GM23338 (cell line): ENCODE measurements at regions not wholly inside any gene's neighbourhood (a gene's known extent, or its start where the extent isn't known, plus 50 kb on each side); places are given as distances from the start of the nearest gene placed in this dataset.

ENCODE experiments used
- ATAC-seq: fragments of 200-7000 bp; cut with Tn5 transposase; 3 replicates; pipeline ENCODE4 v1.9.1; 2020
- DNase-seq: peaks from one replicate; pipeline ENCODE4 v3.0.0-alpha.2; 2015; ENCODE audit warnings: low spot score
- H2AFZ ChIP-seq: fragments of 200-600 bp; sonication (generic); 2 replicates; pipeline ENCODE4 v1.8.0; 2016; ENCODE audit warnings: antibody characterized with exemption, mild to moderate bottlenecking, moderate library complexity
- H3F3A ChIP-seq: fragments of 200-600 bp; sonication (generic); replicated peaks from 2 replicates; pipeline ENCODE4 v1.8.0; 2017; ENCODE audit warnings: antibody characterized with exemption, mixed run types, low read depth
- H3K27ac ChIP-seq: fragments of 200-600 bp; sonication (generic); 2 replicates; pipeline ENCODE4 v1.6.1; 2016; ENCODE audit warnings: low read depth
- H3K27me3 ChIP-seq: fragments of 200-600 bp; sonication (generic); 2 replicates; pipeline ENCODE4 v1.8.0; 2016; ENCODE audit warnings: mild to moderate bottlenecking, mixed run types, moderate library complexity; ENCODE audit not compliant: insufficient read depth
- H3K36me3 ChIP-seq: fragments of 200-600 bp; sonication (generic); 2 replicates; pipeline ENCODE4 v1.8.0; 2016; ENCODE audit warnings: mild to moderate bottlenecking; ENCODE audit not compliant: insufficient read depth
- H3K4me1 ChIP-seq: fragments of 200-600 bp; sonication (generic); 2 replicates; pipeline ENCODE4 v1.8.0; 2016; ENCODE audit warnings: mild to moderate bottlenecking, moderate library complexity; ENCODE audit not compliant: insufficient read depth
- H3K4me2 ChIP-seq: fragments of 200-600 bp; sonication (generic); 2 replicates; pipeline ENCODE4 v1.7.1; 2017; ENCODE audit warnings: mixed run types
- H3K4me3 ChIP-seq: fragments of 200-600 bp; sonication (generic); 2 replicates; pipeline ENCODE4 v1.6.1; 2016; ENCODE audit warnings: mixed run types
- H3K79me2 ChIP-seq: fragments of 200-600 bp; sonication (generic); replicated peaks from 2 replicates; pipeline ENCODE4 v1.8.0; 2017; ENCODE audit warnings: mild to moderate bottlenecking; ENCODE audit not compliant: insufficient read depth
- H3K9me2 ChIP-seq: fragments of 200-600 bp; sonication (generic); 2 replicates; pipeline ENCODE4 v1.8.0; 2017; ENCODE audit not compliant: insufficient read depth
- H4K20me1 ChIP-seq: fragments of 200-600 bp; sonication (generic); replicated peaks from 2 replicates; pipeline ENCODE4 v1.8.0; 2017; ENCODE audit warnings: mild to moderate bottlenecking; ENCODE audit not compliant: insufficient read depth
- H3K27ac Mint-ChIP-seq: 2 replicates; pipeline ENCODE4 v1.8.0; 2020; ENCODE audit warnings: inconsistent platforms, mild to moderate bottlenecking, moderate library complexity, mixed read lengths
- H3K27me3 Mint-ChIP-seq: 3 replicates; pipeline ENCODE4 v1.8.0; 2022; ENCODE audit warnings: low read depth, mild to moderate bottlenecking, moderate library complexity, mixed read lengths, inconsistent platforms; ENCODE audit not compliant: insufficient read depth, poor library complexity
- H3K36me3 Mint-ChIP-seq: 3 replicates; pipeline ENCODE4 v1.8.0; 2021; ENCODE audit warnings: low read depth, mild to moderate bottlenecking, inconsistent platforms, moderate library complexity, mixed read lengths
- H3K4me1 Mint-ChIP-seq: 3 replicates; pipeline ENCODE4 v1.8.0; 2020; ENCODE audit warnings: mild to moderate bottlenecking, inconsistent platforms, mixed read lengths
- H3K4me3 Mint-ChIP-seq: 3 replicates; pipeline ENCODE4 v1.8.0; 2021; ENCODE audit warnings: moderate library complexity, mild to moderate bottlenecking, inconsistent platforms, mixed read lengths
- H3K9me3 Mint-ChIP-seq: 3 replicates; pipeline ENCODE4 v1.8.0; 2020; ENCODE audit warnings: moderate library complexity, mild to moderate bottlenecking, inconsistent platforms, mixed read lengths
- CREB1 ChIP-seq: fragments of 250-450 bp; sonication (Bioruptor Pico); IDR thresholded peaks from 2 replicates; pipeline ENCODE4 v1.5.0; 2020; ENCODE audit warnings: low read depth, mild to moderate bottlenecking, moderate library complexity
- EZH2phosphoT487 ChIP-seq: fragments of 200-600 bp; sonication (generic); IDR thresholded peaks from one replicate; pipeline ENCODE4 v1.8.1; 2018; ENCODE audit warnings: antibody characterized with exemption; ENCODE audit not compliant: unreplicated experiment
- JUNB ChIP-seq: IDR thresholded peaks from one replicate; pipeline ENCODE4 v1.6.1; 2016; ENCODE audit warnings: antibody characterized with exemption; ENCODE audit not compliant: unreplicated experiment
- NANOG ChIP-seq: IDR thresholded peaks from 2 replicates; pipeline ENCODE4 v1.6.1; 2016; ENCODE audit warnings: antibody characterized with exemption, borderline replicate concordance
- POLR2AphosphoS5 ChIP-seq: IDR thresholded peaks from 2 replicates; pipeline ENCODE4 v1.6.1; 2016; ENCODE audit warnings: antibody characterized with exemption, low read depth
- STAT1 ChIP-seq: IDR thresholded peaks from one replicate; pipeline ENCODE4 v1.6.1; 2016; ENCODE audit warnings: antibody characterized with exemption; ENCODE audit not compliant: unreplicated experiment
- ZNF114 ChIP-seq: fragments of 250-450 bp; sonication (Bioruptor Pico); IDR thresholded peaks from 2 replicates; pipeline ENCODE4 v1.5.0; 2020; ENCODE audit warnings: mild to moderate bottlenecking, moderate library complexity
- ZNF331 ChIP-seq: fragments of 250-450 bp; sonication (Bioruptor Pico); IDR thresholded peaks from 2 replicates; pipeline ENCODE4 v1.5.0; 2020; ENCODE audit warnings: low read depth, mild to moderate bottlenecking, moderate library complexity
- TF ChIP-seq, protein P1 (sequence below): IDR thresholded peaks from 2 replicates; pipeline ENCODE4 v1.6.1; 2016; ENCODE audit warnings: antibody characterized with exemption
- TF ChIP-seq, protein P2 (sequence below): IDR thresholded peaks from one replicate; pipeline ENCODE4 v1.6.1; 2018; ENCODE audit warnings: antibody characterized with exemption; ENCODE audit not compliant: unreplicated experiment
- TF ChIP-seq, protein P3 (sequence below): fragments of 250-450 bp; sonication (Bioruptor Pico); IDR thresholded peaks from 2 replicates; pipeline ENCODE4 v1.5.0; 2020; ENCODE audit warnings: mild to moderate bottlenecking, moderate library complexity
- TF ChIP-seq, protein P4 (sequence below), 2 experiments: fragments of 200-600 bp in 1 of 2; sonication (generic) in 1 of 2; conservative IDR thresholded peaks; 2 replicates each; pipeline versions ENCODE4 v1.5.1 to v1.6.1; 2016 to 2017; ENCODE audit warnings: antibody characterized with exemption in 2 of 2, low read depth in 2 of 2, mild to moderate bottlenecking in 2 of 2, moderate library complexity in 1 of 2

DNA sequence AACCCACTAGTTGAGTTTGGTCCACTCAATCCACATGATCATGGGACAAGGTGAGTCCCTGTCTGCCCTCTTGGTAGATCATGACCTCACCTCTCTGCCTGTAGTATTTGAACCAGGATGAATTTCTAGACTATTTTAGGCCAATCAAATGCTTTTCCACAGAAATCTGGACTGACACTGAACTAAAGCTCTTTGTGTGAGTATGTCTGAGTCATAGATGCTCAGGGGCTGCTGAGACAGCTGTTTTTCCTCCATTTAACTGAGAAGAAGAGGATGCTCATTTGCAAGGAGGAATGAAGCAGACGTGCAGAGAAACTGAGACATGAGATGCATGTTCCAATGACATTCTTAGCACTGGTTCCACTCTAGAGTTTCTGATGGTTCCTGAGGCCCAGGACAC, 77.3 kb upstream of the TMEM47 start:
- no peak overlapping the region for H3K4me3 Mint-ChIP-seq
- no peak for DNase-seq
- Histone ChIP-seq H4K20me1 (no peaks in the 10 kb centered on the region), H2AFZ (no peak overlapping the region), H3K4me1 (no peaks in the 10 kb centered on the region), H3K27ac (no peak overlapping the region), H3K36me3 (no peaks in the 10 kb centered on the region), H3K79me2 (no peaks in the 10 kb centered on the region), H3K27me3 (no peaks in the 10 kb centered on the region), H3K4me2 (no peak overlapping the region), H3K4me3 (no peak overlapping the region), H3F3A (no peaks in the 10 kb centered on the region), H3K9me2 (no peaks in the 10 kb centered on the region)
- no peaks in the 10 kb centered on the region for H3K27me3 Mint-ChIP-seq
- H3K36me3 Mint-ChIP-seq: no peaks in the 10 kb centered on the region
- H3K27ac Mint-ChIP-seq: no peak overlapping the region
- H3K4me1 Mint-ChIP-seq: no peaks in the 10 kb centered on the region
- H3K9me3 Mint-ChIP-seq: no peaks in the 10 kb centered on the region; the same call in 2 of the 3 replicates
- no peak for ATAC-seq
- no peak for TF ChIP-seq CREB1 (CRISPR knock-in tag)
- TF ChIP-seq, protein P1, sequence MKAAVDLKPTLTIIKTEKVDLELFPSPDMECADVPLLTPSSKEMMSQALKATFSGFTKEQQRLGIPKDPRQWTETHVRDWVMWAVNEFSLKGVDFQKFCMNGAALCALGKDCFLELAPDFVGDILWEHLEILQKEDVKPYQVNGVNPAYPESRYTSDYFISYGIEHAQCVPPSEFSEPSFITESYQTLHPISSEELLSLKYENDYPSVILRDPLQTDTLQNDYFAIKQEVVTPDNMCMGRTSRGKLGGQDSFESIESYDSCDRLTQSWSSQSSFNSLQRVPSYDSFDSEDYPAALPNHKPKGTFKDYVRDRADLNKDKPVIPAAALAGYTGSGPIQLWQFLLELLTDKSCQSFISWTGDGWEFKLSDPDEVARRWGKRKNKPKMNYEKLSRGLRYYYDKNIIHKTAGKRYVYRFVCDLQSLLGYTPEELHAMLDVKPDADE: no peak
- TF ChIP-seq POLR2AphosphoS5: no peak
- no peak for TF ChIP-seq ZNF331 (CRISPR knock-in tag)
- no peak for TF ChIP-seq JUNB
- TF ChIP-seq NANOG: no peak
- TF ChIP-seq EZH2phosphoT487: no peak
- TF ChIP-seq STAT1: no peak
- TF ChIP-seq, protein P2, sequence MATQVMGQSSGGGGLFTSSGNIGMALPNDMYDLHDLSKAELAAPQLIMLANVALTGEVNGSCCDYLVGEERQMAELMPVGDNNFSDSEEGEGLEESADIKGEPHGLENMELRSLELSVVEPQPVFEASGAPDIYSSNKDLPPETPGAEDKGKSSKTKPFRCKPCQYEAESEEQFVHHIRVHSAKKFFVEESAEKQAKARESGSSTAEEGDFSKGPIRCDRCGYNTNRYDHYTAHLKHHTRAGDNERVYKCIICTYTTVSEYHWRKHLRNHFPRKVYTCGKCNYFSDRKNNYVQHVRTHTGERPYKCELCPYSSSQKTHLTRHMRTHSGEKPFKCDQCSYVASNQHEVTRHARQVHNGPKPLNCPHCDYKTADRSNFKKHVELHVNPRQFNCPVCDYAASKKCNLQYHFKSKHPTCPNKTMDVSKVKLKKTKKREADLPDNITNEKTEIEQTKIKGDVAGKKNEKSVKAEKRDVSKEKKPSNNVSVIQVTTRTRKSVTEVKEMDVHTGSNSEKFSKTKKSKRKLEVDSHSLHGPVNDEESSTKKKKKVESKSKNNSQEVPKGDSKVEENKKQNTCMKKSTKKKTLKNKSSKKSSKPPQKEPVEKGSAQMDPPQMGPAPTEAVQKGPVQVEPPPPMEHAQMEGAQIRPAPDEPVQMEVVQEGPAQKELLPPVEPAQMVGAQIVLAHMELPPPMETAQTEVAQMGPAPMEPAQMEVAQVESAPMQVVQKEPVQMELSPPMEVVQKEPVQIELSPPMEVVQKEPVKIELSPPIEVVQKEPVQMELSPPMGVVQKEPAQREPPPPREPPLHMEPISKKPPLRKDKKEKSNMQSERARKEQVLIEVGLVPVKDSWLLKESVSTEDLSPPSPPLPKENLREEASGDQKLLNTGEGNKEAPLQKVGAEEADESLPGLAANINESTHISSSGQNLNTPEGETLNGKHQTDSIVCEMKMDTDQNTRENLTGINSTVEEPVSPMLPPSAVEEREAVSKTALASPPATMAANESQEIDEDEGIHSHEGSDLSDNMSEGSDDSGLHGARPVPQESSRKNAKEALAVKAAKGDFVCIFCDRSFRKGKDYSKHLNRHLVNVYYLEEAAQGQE: no peak
- TF ChIP-seq, protein P3, sequence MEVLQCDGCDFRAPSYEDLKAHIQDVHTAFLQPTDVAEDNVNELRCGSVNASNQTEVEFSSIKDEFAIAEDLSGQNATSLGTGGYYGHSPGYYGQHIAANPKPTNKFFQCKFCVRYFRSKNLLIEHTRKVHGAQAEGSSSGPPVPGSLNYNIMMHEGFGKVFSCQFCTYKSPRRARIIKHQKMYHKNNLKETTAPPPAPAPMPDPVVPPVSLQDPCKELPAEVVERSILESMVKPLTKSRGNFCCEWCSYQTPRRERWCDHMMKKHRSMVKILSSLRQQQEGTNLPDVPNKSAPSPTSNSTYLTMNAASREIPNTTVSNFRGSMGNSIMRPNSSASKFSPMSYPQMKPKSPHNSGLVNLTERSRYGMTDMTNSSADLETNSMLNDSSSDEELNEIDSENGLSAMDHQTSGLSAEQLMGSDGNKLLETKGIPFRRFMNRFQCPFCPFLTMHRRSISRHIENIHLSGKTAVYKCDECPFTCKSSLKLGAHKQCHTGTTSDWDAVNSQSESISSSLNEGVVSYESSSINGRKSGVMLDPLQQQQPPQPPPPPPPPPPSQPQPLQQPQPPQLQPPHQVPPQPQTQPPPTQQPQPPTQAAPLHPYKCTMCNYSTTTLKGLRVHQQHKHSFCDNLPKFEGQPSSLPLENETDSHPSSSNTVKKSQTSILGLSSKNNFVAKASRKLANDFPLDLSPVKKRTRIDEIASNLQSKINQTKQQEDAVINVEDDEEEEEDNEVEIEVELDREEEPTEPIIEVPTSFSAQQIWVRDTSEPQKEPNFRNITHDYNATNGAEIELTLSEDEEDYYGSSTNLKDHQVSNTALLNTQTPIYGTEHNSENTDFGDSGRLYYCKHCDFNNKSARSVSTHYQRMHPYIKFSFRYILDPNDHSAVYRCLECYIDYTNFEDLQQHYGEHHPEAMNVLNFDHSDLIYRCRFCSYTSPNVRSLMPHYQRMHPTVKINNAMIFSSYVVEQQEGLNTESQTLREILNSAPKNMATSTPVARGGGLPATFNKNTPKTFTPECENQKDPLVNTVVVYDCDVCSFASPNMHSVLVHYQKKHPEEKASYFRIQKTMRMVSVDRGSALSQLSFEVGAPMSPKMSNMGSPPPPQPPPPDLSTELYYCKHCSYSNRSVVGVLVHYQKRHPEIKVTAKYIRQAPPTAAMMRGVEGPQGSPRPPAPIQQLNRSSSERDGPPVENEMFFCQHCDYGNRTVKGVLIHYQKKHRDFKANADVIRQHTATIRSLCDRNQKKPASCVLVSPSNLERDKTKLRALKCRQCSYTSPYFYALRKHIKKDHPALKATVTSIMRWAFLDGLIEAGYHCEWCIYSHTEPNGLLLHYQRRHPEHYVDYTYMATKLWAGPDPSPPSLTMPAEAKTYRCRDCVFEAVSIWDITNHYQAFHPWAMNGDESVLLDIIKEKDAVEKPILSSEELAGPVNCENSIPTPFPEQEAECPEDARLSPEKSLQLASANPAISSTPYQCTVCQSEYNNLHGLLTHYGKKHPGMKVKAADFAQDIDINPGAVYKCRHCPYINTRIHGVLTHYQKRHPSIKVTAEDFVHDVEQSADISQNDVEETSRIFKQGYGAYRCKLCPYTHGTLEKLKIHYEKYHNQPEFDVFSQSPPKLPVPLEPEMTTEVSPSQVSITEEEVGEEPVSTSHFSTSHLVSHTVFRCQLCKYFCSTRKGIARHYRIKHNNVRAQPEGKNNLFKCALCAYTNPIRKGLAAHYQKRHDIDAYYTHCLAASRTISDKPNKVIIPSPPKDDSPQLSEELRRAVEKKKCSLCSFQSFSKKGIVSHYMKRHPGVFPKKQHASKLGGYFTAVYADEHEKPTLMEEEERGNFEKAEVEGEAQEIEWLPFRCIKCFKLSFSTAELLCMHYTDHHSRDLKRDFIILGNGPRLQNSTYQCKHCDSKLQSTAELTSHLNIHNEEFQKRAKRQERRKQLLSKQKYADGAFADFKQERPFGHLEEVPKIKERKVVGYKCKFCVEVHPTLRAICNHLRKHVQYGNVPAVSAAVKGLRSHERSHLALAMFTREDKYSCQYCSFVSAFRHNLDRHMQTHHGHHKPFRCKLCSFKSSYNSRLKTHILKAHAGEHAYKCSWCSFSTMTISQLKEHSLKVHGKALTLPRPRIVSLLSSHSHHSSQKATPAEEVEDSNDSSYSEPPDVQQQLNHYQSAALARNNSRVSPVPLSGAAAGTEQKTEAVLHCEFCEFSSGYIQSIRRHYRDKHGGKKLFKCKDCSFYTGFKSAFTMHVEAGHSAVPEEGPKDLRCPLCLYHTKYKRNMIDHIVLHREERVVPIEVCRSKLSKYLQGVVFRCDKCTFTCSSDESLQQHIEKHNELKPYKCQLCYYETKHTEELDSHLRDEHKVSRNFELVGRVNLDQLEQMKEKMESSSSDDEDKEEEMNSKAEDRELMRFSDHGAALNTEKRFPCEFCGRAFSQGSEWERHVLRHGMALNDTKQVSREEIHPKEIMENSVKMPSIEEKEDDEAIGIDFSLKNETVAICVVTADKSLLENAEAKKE (CRISPR knock-in tag): no peak
- TF ChIP-seq ZNF114 (CRISPR knock-in tag): no peak
- TF ChIP-seq, protein P4, sequence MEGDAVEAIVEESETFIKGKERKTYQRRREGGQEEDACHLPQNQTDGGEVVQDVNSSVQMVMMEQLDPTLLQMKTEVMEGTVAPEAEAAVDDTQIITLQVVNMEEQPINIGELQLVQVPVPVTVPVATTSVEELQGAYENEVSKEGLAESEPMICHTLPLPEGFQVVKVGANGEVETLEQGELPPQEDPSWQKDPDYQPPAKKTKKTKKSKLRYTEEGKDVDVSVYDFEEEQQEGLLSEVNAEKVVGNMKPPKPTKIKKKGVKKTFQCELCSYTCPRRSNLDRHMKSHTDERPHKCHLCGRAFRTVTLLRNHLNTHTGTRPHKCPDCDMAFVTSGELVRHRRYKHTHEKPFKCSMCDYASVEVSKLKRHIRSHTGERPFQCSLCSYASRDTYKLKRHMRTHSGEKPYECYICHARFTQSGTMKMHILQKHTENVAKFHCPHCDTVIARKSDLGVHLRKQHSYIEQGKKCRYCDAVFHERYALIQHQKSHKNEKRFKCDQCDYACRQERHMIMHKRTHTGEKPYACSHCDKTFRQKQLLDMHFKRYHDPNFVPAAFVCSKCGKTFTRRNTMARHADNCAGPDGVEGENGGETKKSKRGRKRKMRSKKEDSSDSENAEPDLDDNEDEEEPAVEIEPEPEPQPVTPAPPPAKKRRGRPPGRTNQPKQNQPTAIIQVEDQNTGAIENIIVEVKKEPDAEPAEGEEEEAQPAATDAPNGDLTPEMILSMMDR (conservative IDR thresholded peaks at IDR 0.05; ENCODE audit: low read depth in 2 of 2): no peak
